ENCODE measurements at regions not wholly inside any gene's neighbourhood (a gene's known extent, or its start where the extent isn't known, plus 50 kb on each side); places are given as distances from the start of the nearest gene placed in this dataset.

GRCh38 chr13:80469105-80469852 lies 128.4 kb upstream of the SPRY2 start:
- Histone ChIP-seq H3K4me1 (ENCODE audit: control insufficient read depth, insufficient read depth, low read length) (no peaks in the 10 kb centered on the region), H3K27ac (ENCODE audit: control insufficient read depth, insufficient read depth) (no peak overlapping the region), H3K4me3 (no peak overlapping the region), H4K20me1 (ENCODE audit: control insufficient read depth, insufficient read depth) (no peaks in the 10 kb centered on the region), H3K9ac (ENCODE audit: control insufficient read depth, insufficient read depth, low read length) (no peak overlapping the region), H3K36me3 (ENCODE audit: control insufficient read depth in 2 of 2, insufficient read depth in 2 of 2, low read length in 1 of 2) (no peaks in the 10 kb centered on the region), H3K79me2 (ENCODE audit: control insufficient read depth, insufficient read depth, low read length) (no peaks in the 10 kb centered on the region), H2AFZ (ENCODE audit: control insufficient read depth, low read depth, low read length) (no peak overlapping the region), H3K9me3 (replicated peaks; ENCODE audit: control insufficient read depth, insufficient read depth, low read length) (no peaks in the 10 kb centered on the region), H3K27me3 (replicated peaks in 1 of 2; ENCODE audit: control insufficient read depth in 2 of 2, insufficient read depth in 2 of 2, low read length in 1 of 2) (no peaks in the 10 kb centered on the region), H3K4me2 (ENCODE audit: control insufficient read depth, insufficient read depth) (no peak overlapping the region)
- DNase-seq (ENCODE audit: low read depth, low spot score): no peak
- no peak for FAIRE-seq
- in situ Hi-C loops (cut with MboI): no loop called here
- ChIA-PET SMC1A (ENCODE audit: uncharacterized antibody, unreplicated experiment) (interaction anchor here (0.7 to 11.2 kb wide), 5 partner anchors 14 to 241 kb away, joined by 3 to 209 read pairs (median 4); no protein-coding TSS in a partner anchor), RAD21 (ENCODE audit: unreplicated experiment) (interaction anchor here (1.0 kb wide), 1 partner anchor 126 kb away, joined by 3 read pairs; no protein-coding TSS in a partner anchor), POLR2A (interaction anchor here (0.8 to 1.8 kb wide), 2 partner anchors 8 to 14 kb away, joined by 3 to 5 read pairs; no protein-coding TSS in a partner anchor), CTCF (interaction anchor here (0.7 kb wide), 2 partner anchors 102 to 127 kb away, joined by 3 read pairs; no protein-coding TSS in a partner anchor)
- 33% methylated on average over 6 of the region's 6 CpGs for WGBS (ENCODE audit: insufficient coverage, insufficient replicate concordance, low lambda C conversion rate, missing lambda C conversion rate)
- intact Hi-C loops (cut with micrococcal nuclease; ENCODE audit: unreplicated experiment): no loop called here
- no peak for ATAC-seq
- BruUV-seq (replicated peaks): no TSS peak
- TF ChIP-seq ATF7 (IDR thresholded peaks at IDR 0.05; ENCODE audit: low read depth): no peak
- TF ChIP-seq YY1 (IDR thresholded peaks at IDR 0.05; ENCODE audit: low read depth, low read length): no peak
- TF ChIP-seq, protein P1, sequence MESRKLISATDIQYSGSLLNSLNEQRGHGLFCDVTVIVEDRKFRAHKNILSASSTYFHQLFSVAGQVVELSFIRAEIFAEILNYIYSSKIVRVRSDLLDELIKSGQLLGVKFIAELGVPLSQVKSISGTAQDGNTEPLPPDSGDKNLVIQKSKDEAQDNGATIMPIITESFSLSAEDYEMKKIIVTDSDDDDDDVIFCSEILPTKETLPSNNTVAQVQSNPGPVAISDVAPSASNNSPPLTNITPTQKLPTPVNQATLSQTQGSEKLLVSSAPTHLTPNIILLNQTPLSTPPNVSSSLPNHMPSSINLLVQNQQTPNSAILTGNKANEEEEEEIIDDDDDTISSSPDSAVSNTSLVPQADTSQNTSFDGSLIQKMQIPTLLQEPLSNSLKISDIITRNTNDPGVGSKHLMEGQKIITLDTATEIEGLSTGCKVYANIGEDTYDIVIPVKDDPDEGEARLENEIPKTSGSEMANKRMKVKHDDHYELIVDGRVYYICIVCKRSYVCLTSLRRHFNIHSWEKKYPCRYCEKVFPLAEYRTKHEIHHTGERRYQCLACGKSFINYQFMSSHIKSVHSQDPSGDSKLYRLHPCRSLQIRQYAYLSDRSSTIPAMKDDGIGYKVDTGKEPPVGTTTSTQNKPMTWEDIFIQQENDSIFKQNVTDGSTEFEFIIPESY (IDR thresholded peaks at IDR 0.05): no peak
- TF ChIP-seq ZSCAN29 (IDR thresholded peaks at IDR 0.05): no peak
- TF ChIP-seq SREBF2 (IDR thresholded peaks at IDR 0.05; ENCODE audit: low read length): no peak
- TF ChIP-seq BCL3 (IDR thresholded peaks at IDR 0.05; ENCODE audit: borderline replicate concordance, insufficient read depth, low read depth, low read length, poor library complexity, severe bottlenecking): no peak
- no peak for TF ChIP-seq ZNF24 (IDR thresholded peaks at IDR 0.05)
- no peak for TF ChIP-seq ZZZ3 (IDR thresholded peaks at IDR 0.05; ENCODE audit: control insufficient read depth, insufficient read length, low read depth)
- TF ChIP-seq CREM (IDR thresholded peaks at IDR 0.05; ENCODE audit: low read depth): no peak
- TF ChIP-seq, protein P2, sequence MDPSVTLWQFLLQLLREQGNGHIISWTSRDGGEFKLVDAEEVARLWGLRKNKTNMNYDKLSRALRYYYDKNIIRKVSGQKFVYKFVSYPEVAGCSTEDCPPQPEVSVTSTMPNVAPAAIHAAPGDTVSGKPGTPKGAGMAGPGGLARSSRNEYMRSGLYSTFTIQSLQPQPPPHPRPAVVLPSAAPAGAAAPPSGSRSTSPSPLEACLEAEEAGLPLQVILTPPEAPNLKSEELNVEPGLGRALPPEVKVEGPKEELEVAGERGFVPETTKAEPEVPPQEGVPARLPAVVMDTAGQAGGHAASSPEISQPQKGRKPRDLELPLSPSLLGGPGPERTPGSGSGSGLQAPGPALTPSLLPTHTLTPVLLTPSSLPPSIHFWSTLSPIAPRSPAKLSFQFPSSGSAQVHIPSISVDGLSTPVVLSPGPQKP (IDR thresholded peaks at IDR 0.05; ENCODE audit: low read depth, low read length): no peak
- no peak for TF ChIP-seq RAD21 (IDR thresholded peaks at IDR 0.05; ENCODE audit: insufficient read depth, low read depth, low read length)
- TF ChIP-seq JUNB (IDR thresholded peaks at IDR 0.05): no peak
- TF ChIP-seq POLR2AphosphoS2 (IDR thresholded peaks at IDR 0.05; ENCODE audit: low read depth, low read length): no peak
- TF ChIP-seq RCOR1 (conservative IDR thresholded peaks at IDR 0.05; ENCODE audit: low read depth, low read length): no peak
- TF ChIP-seq KLF5 (IDR thresholded peaks at IDR 0.05; ENCODE audit: partially characterized antibody): no peak
- TF ChIP-seq WRNIP1 (IDR thresholded peaks at IDR 0.05; ENCODE audit: borderline replicate concordance, low read depth, low read length): no peak
- no peak for TF ChIP-seq STAT3 (IDR thresholded peaks at IDR 0.05; ENCODE audit: low read depth, low read length)
- TF ChIP-seq TCF7 (IDR thresholded peaks at IDR 0.05; ENCODE audit: borderline replicate concordance): no peak
- no peak for TF ChIP-seq CBFB (IDR thresholded peaks at IDR 0.05; ENCODE audit: low read depth)

Data from GM12878 (cell line).